ENCODE measurements at regions not wholly inside any gene's neighbourhood (a gene's known extent, or its start where the extent isn't known, plus 50 kb on each side); places are given as distances from the start of the nearest gene placed in this dataset.

GRCh38 chr5:145076040-145076439, 759.1 kb downstream of the PRELID2 start:
- Histone ChIP-seq H3K27ac (replicated peaks) (no peak overlapping the region), H3K4me3 (replicated peaks; ENCODE audit: insufficient read depth, low read length) (no peak overlapping the region), H3K27me3 (ENCODE audit: insufficient read depth, poor library complexity, severe bottlenecking) (no peaks in the 10 kb centered on the region)
- TF ChIP-seq REST (IDR thresholded peaks at IDR 0.05; ENCODE audit: insufficient replicate concordance, low read depth) (no peak), CTCF (IDR thresholded peaks at IDR 0.05; ENCODE audit: insufficient read depth, low read length) (no peak), SPI1 (IDR thresholded peaks at IDR 0.05; ENCODE audit: borderline replicate concordance, low read depth) (no peak), POLR2AphosphoS5 (IDR thresholded peaks at IDR 0.05; ENCODE audit: low read depth) (no peak), GABPA (IDR thresholded peaks at IDR 0.05; ENCODE audit: low read depth) (no peak)
- DNase-seq (ENCODE audit: low read depth in 1 of 2, low spot score in 1 of 2), result no peak

- Histone ChIP-seq H3K4me3 (replicated peaks; ENCODE audit: insufficient read depth, low read length) (no peak overlapping the region), H3K27me3 (ENCODE audit: insufficient read depth, poor library complexity, severe bottlenecking) (no peaks in the 10 kb centered on the region), H3K27ac (replicated peaks) (no peak overlapping the region)
- TF ChIP-seq CTCF (IDR thresholded peaks at IDR 0.05; ENCODE audit: insufficient read depth, low read length) (no peak), GABPA (IDR thresholded peaks at IDR 0.05; ENCODE audit: low read depth) (no peak), REST (IDR thresholded peaks at IDR 0.05; ENCODE audit: insufficient replicate concordance, low read depth) (no peak), POLR2AphosphoS5 (IDR thresholded peaks at IDR 0.05; ENCODE audit: low read depth) (no peak), SPI1 (IDR thresholded peaks at IDR 0.05; ENCODE audit: borderline replicate concordance, low read depth) (no peak)
- DNase-seq (ENCODE audit: low read depth in 1 of 2, low spot score in 1 of 2), result no peak
These were observed 762.3 kb downstream of the PRELID2 start for GRCh38 chr5:145072889-145073288.

GRCh38 chr5:145068721-145069120, 766.4 kb downstream of the PRELID2 start:
- no peak overlapping the region for H3K27ac ChIP-seq (replicated peaks)
- TF ChIP-seq REST (IDR thresholded peaks at IDR 0.05; ENCODE audit: insufficient replicate concordance, low read depth) (no peak), SPI1 (IDR thresholded peaks at IDR 0.05; ENCODE audit: borderline replicate concordance, low read depth) (no peak), POLR2AphosphoS5 (IDR thresholded peaks at IDR 0.05; ENCODE audit: low read depth) (no peak), CTCF (IDR thresholded peaks at IDR 0.05; ENCODE audit: insufficient read depth, low read length) (no peak), GABPA (IDR thresholded peaks at IDR 0.05; ENCODE audit: low read depth) (no peak)
- no peak overlapping the region for H3K4me3 ChIP-seq (replicated peaks; ENCODE audit: insufficient read depth, low read length)
- H3K27me3 ChIP-seq (ENCODE audit: insufficient read depth, poor library complexity, severe bottlenecking), result no peaks in the 10 kb centered on the region
- DNase-seq (ENCODE audit: low read depth in 1 of 2, low spot score in 1 of 2), result no peak
